ENCODE measurements at regions not wholly inside any gene's neighbourhood (a gene's known extent, or its start where the extent isn't known, plus 50 kb on each side); places are given as distances from the start of the nearest gene placed in this dataset.
"Not testable (repeated sequence)": the region's sequence is repeated elsewhere in the genome, so short reads cannot be mapped to it uniquely, and the experiment has no call there.

DNA sequence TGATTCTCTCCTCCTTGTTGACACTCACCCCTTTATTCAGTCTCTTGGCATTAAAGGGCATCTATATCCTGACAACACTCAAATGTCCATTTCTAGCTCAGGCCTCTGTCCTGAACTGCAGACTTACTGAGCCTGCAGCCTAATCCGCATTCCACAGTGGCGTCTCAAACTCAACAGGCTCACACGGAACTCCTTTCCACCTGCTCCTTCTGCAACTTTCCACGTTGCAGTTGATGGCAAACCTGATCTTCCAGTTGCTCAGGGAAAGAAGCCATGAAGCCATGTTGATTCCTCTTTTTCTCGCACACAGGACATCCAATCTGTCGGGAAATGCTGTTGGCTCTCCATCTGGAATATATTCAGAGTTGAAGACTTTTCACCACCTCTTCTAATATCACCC, 522.4 kb downstream of the CCSER2 start:
- Histone ChIP-seq H3K9me3 (ENCODE audit: control insufficient read depth in 5 of 5, low read length in 5 of 5) (no peaks in the 10 kb centered on the region), H3K4me3 (ENCODE audit: low read depth in 1 of 5, low read length in 5 of 5) (no peak overlapping the region), H3K27me3 (ENCODE audit: control insufficient read depth in 5 of 5, insufficient read depth in 4 of 5, low read length in 5 of 5) (no peaks in the 10 kb centered on the region), H3K36me3 (ENCODE audit: control insufficient read depth in 5 of 5, insufficient read depth in 5 of 5, low read length in 5 of 5) (no peaks in the 10 kb centered on the region), H3K9ac (ENCODE audit: low read length in 5 of 5) (no peak overlapping the region), H3K4me1 (ENCODE audit: control insufficient read depth in 5 of 5, insufficient read depth in 5 of 5, low read length in 5 of 5) (no peaks in the 10 kb centered on the region), H3K27ac (ENCODE audit: low read depth, low read length) (no peak overlapping the region)

DNA sequence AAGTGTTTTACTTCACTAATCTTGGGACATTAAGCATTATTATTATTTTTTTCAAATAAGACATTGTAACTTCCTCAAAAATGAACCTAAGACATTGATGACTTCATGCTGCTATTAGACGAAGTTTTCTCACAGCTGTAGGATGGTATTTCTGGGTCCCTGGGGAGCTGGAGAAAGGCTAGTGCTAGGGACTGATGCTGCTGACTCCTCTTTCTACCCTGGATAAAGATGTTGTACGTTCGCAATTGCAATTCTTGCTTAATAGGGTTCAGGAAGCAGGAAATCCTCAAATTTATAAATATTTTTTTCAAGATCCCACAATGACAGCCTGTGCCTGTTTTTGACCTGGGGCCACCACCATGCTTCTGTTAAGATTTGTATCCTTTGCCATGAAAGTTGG, 526.0 kb downstream of the CCSER2 start:
- Histone ChIP-seq H3K9me3 (ENCODE audit: control insufficient read depth in 5 of 5, low read length in 5 of 5) (peaks cover 0 to 8% (median 0%) of the 10 kb centered on the region in 5 donors), H3K27ac (ENCODE audit: low read depth, low read length) (no peak overlapping the region), H3K27me3 (ENCODE audit: control insufficient read depth in 5 of 5, insufficient read depth in 4 of 5, low read length in 5 of 5) (no peaks in the 10 kb centered on the region), H3K9ac (ENCODE audit: low read length in 5 of 5) (no peak overlapping the region), H3K4me3 (ENCODE audit: low read depth in 1 of 5, low read length in 5 of 5) (no peak overlapping the region), H3K4me1 (ENCODE audit: control insufficient read depth in 5 of 5, insufficient read depth in 5 of 5, low read length in 5 of 5) (no peaks in the 10 kb centered on the region), H3K36me3 (ENCODE audit: control insufficient read depth in 5 of 5, insufficient read depth in 5 of 5, low read length in 5 of 5) (no peaks in the 10 kb centered on the region)

DNA sequence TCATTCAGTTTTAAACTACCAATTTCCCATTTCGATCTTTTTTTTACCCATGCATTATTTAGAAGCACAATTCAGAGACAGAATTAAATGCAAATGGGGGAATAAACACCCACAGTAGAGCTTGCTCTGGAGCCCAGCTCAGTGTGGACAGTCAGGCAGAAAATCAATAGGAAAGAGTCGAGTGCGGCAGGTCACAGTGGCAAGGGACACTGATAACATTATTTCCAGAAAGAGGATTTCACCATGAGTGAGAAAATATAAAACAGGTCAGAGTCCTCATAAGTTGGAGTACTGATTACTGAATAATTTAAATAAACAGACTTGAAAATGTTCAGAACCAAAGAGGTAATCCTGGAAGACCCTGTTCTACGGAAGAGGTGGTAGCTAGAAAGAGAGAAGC, 532.5 kb downstream of the CCSER2 start:
- Histone ChIP-seq H3K4me3 (ENCODE audit: low read depth in 1 of 5, low read length in 5 of 5) (no peak overlapping the region), H3K27ac (ENCODE audit: low read depth, low read length) (no peak overlapping the region), H3K9me3 (ENCODE audit: control insufficient read depth in 5 of 5, low read length in 5 of 5) (peaks cover 0 to 14% (median 5%) of the 10 kb centered on the region in 5 donors), H3K4me1 (ENCODE audit: control insufficient read depth in 5 of 5, insufficient read depth in 5 of 5, low read length in 5 of 5) (no peaks in the 10 kb centered on the region), H3K27me3 (ENCODE audit: control insufficient read depth in 5 of 5, insufficient read depth in 4 of 5, low read length in 5 of 5) (no peaks in the 10 kb centered on the region), H3K36me3 (ENCODE audit: control insufficient read depth in 5 of 5, insufficient read depth in 5 of 5, low read length in 5 of 5) (no peaks in the 10 kb centered on the region), H3K9ac (ENCODE audit: low read length in 5 of 5) (no peak overlapping the region)

GRCh38 chr10:84862551-84862950, 534.2 kb downstream of the CCSER2 start:
- H3K4me3 ChIP-seq (ENCODE audit: low read depth in 1 of 5, low read length in 5 of 5) = no peak overlapping the region
- no peak overlapping the region for H3K27ac ChIP-seq (ENCODE audit: low read depth, low read length)
- H3K9ac ChIP-seq (ENCODE audit: low read length in 5 of 5) = no peak overlapping the region
- H3K36me3 ChIP-seq (ENCODE audit: control insufficient read depth in 5 of 5, insufficient read depth in 5 of 5, low read length in 5 of 5) = no peaks in the 10 kb centered on the region
- no peaks in the 10 kb centered on the region for H3K4me1 ChIP-seq (ENCODE audit: control insufficient read depth in 5 of 5, insufficient read depth in 5 of 5, low read length in 5 of 5)
- peaks cover 0 to 7% (median 5%) of the 10 kb centered on the region in 5 donors for H3K9me3 ChIP-seq (ENCODE audit: control insufficient read depth in 5 of 5, low read length in 5 of 5)
- no peaks in the 10 kb centered on the region for H3K27me3 ChIP-seq (ENCODE audit: control insufficient read depth in 5 of 5, insufficient read depth in 4 of 5, low read length in 5 of 5)

DNA sequence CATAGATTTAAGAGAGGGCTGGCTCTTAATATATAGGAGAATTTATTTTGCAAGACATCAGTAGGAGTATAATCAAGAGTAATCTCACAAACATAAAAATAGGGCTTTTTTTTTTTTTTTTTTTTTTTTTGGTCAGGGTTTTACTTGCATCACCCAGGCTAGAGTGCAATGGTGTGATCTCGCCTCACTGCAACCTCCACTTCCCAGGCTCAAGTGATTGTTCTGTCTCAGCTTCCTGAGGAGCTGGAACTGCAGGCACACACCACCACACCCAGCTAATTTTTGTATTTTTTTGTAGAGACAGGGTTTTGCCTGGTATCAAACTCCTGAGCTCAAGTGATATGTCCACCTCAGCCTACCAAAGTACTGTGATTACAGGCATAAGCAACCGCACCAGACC, 535.3 kb downstream of the CCSER2 start:
- no peaks in the 10 kb centered on the region for H3K27me3 ChIP-seq (ENCODE audit: control insufficient read depth in 5 of 5, insufficient read depth in 4 of 5, low read length in 5 of 5)
- H3K9me3 ChIP-seq (ENCODE audit: control insufficient read depth in 5 of 5, low read length in 5 of 5) = peaks cover 0 to 7% (median 5%) of the 10 kb centered on the region in 5 donors
- H3K4me3 ChIP-seq (ENCODE audit: low read depth in 1 of 5, low read length in 5 of 5) = no peak overlapping the region
- no peak overlapping the region for H3K27ac ChIP-seq (ENCODE audit: low read depth, low read length)
- no peaks in the 10 kb centered on the region for H3K36me3 ChIP-seq (ENCODE audit: control insufficient read depth in 5 of 5, insufficient read depth in 5 of 5, low read length in 5 of 5)
- no peaks in the 10 kb centered on the region for H3K4me1 ChIP-seq (ENCODE audit: control insufficient read depth in 5 of 5, insufficient read depth in 5 of 5, low read length in 5 of 5)
- H3K9ac ChIP-seq (ENCODE audit: low read length in 5 of 5) = no peak overlapping the region

DNA sequence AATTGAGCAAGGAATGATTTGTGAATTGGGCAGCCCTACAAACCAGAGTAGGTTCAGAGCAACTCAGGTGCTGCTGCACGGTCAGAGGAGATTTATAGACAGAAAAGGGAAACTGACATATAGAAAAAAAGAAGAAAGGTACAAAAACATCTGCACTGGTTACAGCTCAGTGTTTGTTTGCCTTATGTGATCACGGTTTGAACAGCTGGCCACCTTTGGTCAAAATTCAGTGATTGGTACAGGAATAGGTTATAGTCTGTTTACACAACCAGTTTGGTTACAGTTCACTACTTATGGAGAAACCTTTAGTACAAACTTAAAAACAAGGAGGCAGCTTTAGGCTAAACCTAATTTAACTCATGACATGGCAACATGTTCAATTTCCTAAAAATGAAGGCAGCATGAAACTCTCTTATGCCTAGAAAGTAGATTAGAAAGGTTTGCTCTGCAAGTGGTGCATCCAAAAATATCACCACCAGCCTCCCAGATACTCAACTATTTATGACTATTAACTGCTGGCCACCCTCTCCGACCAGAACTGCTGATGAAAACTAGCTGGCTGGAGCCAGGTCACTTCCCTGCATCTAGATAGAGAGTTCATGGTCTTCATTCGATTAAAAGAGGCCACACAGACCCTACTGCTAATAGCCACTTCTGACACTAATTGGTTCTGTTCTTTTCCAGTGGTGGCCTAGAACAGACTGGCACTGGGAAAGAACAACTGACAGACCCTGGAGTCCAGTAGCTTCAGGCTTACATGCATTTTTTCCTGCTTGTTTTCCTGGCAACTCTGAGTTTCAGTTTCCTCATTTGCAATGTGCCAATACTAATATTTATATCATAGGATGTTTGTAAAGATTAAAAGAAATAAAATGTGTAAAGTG, 548.0 kb downstream of the CCSER2 start:
- H3K9me3 ChIP-seq (ENCODE audit: control insufficient read depth in 5 of 5, low read length in 5 of 5) = no peaks in the 10 kb centered on the region
- peaks cover 0 to 2% (median 0%) of the 10 kb centered on the region in 5 donors for H3K27me3 ChIP-seq (ENCODE audit: control insufficient read depth in 5 of 5, insufficient read depth in 4 of 5, low read length in 5 of 5)
- H3K4me1 ChIP-seq (ENCODE audit: control insufficient read depth in 5 of 5, insufficient read depth in 5 of 5, low read length in 5 of 5) = no peaks in the 10 kb centered on the region
- H3K27ac ChIP-seq (ENCODE audit: low read depth, low read length) = no peak overlapping the region
- H3K36me3 ChIP-seq (ENCODE audit: control insufficient read depth in 5 of 5, insufficient read depth in 5 of 5, low read length in 5 of 5) = no peaks in the 10 kb centered on the region
- no peak overlapping the region for H3K4me3 ChIP-seq (ENCODE audit: low read depth in 1 of 5, low read length in 5 of 5)
- no peak overlapping the region for H3K9ac ChIP-seq (ENCODE audit: low read length in 5 of 5)

- H3K9ac ChIP-seq (ENCODE audit: low read length in 5 of 5) = no peak overlapping the region
- H3K27me3 ChIP-seq (ENCODE audit: control insufficient read depth in 5 of 5, insufficient read depth in 4 of 5, low read length in 5 of 5) = peaks cover 0 to 2% (median 0%) of the 10 kb centered on the region in 5 donors
- H3K9me3 ChIP-seq (ENCODE audit: control insufficient read depth in 5 of 5, low read length in 5 of 5) = no peaks in the 10 kb centered on the region
- H3K4me1 ChIP-seq (ENCODE audit: control insufficient read depth in 5 of 5, insufficient read depth in 5 of 5, low read length in 5 of 5) = no peaks in the 10 kb centered on the region
- H3K27ac ChIP-seq (ENCODE audit: low read depth, low read length) = no peak overlapping the region
- H3K36me3 ChIP-seq (ENCODE audit: control insufficient read depth in 5 of 5, insufficient read depth in 5 of 5, low read length in 5 of 5) = no peaks in the 10 kb centered on the region
- no peak overlapping the region for H3K4me3 ChIP-seq (ENCODE audit: low read depth in 1 of 5, low read length in 5 of 5)
Measured at GRCh38 chr10:84879991-84880390, 551.6 kb downstream of the CCSER2 start.

GRCh38 chr10:84881696-84882095, 553.3 kb downstream of the CCSER2 start:
- H3K4me3 ChIP-seq (ENCODE audit: low read depth in 1 of 5, low read length in 5 of 5); H3K9me3 ChIP-seq (ENCODE audit: control insufficient read depth in 5 of 5, low read length in 5 of 5); H3K36me3 ChIP-seq (ENCODE audit: control insufficient read depth in 5 of 5, insufficient read depth in 5 of 5, low read length in 5 of 5); H3K27me3 ChIP-seq (ENCODE audit: control insufficient read depth in 5 of 5, insufficient read depth in 4 of 5, low read length in 5 of 5); H3K9ac ChIP-seq (ENCODE audit: low read length in 5 of 5); H3K27ac ChIP-seq (ENCODE audit: low read depth, low read length); H3K4me1 ChIP-seq (ENCODE audit: control insufficient read depth in 5 of 5, insufficient read depth in 5 of 5, low read length in 5 of 5): not testable (repeated sequence)

- H3K9me3 ChIP-seq (ENCODE audit: control insufficient read depth in 5 of 5, low read length in 5 of 5) = no peaks in the 10 kb centered on the region
- no peak overlapping the region for H3K4me3 ChIP-seq (ENCODE audit: low read depth in 1 of 5, low read length in 5 of 5)
- H3K27ac ChIP-seq (ENCODE audit: low read depth, low read length) = no peak overlapping the region
- H3K4me1 ChIP-seq (ENCODE audit: control insufficient read depth in 5 of 5, insufficient read depth in 5 of 5, low read length in 5 of 5) = peaks cover 0 to 3% (median 0%) of the 10 kb centered on the region in 5 donors
- no peaks in the 10 kb centered on the region for H3K36me3 ChIP-seq (ENCODE audit: control insufficient read depth in 5 of 5, insufficient read depth in 5 of 5, low read length in 5 of 5)
- no peaks in the 10 kb centered on the region for H3K27me3 ChIP-seq (ENCODE audit: control insufficient read depth in 5 of 5, insufficient read depth in 4 of 5, low read length in 5 of 5)
- H3K9ac ChIP-seq (ENCODE audit: low read length in 5 of 5) = no peak overlapping the region
Measured at GRCh38 chr10:84890706-84891105, 562.3 kb downstream of the CCSER2 start.

- no peaks in the 10 kb centered on the region for H3K9me3 ChIP-seq (ENCODE audit: control insufficient read depth in 5 of 5, low read length in 5 of 5)
- H3K4me1 ChIP-seq (ENCODE audit: control insufficient read depth in 5 of 5, insufficient read depth in 5 of 5, low read length in 5 of 5) = peaks cover 0 to 3% (median 0%) of the 10 kb centered on the region in 5 donors
- H3K9ac ChIP-seq (ENCODE audit: low read length in 5 of 5) = no peak overlapping the region
- H3K27ac ChIP-seq (ENCODE audit: low read depth, low read length) = no peak overlapping the region
- no peak overlapping the region for H3K4me3 ChIP-seq (ENCODE audit: low read depth in 1 of 5, low read length in 5 of 5)
- no peaks in the 10 kb centered on the region for H3K27me3 ChIP-seq (ENCODE audit: control insufficient read depth in 5 of 5, insufficient read depth in 4 of 5, low read length in 5 of 5)
- no peaks in the 10 kb centered on the region for H3K36me3 ChIP-seq (ENCODE audit: control insufficient read depth in 5 of 5, insufficient read depth in 5 of 5, low read length in 5 of 5)
Measured at GRCh38 chr10:84891631-84892030, 563.2 kb downstream of the CCSER2 start.

All from subcutaneous abdominal adipose tissue (tissue), 5 donors.